Ishikawa (cell line): ENCODE measurements at regions not wholly inside any gene's neighbourhood (a gene's known extent, or its start where the extent isn't known, plus 50 kb on each side); places are given as distances from the start of the nearest gene placed in this dataset.

Source experiments
- CEBPB ChIP-seq: IDR thresholded peaks from 2 replicates; pipeline ENCODE4 v1.6.1; 2012
- CREB1 ChIP-seq: IDR thresholded peaks from 2 replicates; pipeline ENCODE4 v1.6.1; 2012; ENCODE audit warnings: low read depth
- EGR1 ChIP-seq: IDR thresholded peaks from 2 replicates; pipeline ENCODE4 v1.6.1; 2012
- EP300 ChIP-seq: IDR thresholded peaks from 2 replicates; pipeline ENCODE4 v1.6.1; 2012; ENCODE audit warnings: borderline replicate concordance
- FOXM1 ChIP-seq: IDR thresholded peaks from 2 replicates; pipeline ENCODE4 v1.6.1; 2012; ENCODE audit warnings: low read depth, borderline replicate concordance
- MAX ChIP-seq: IDR thresholded peaks from 2 replicates; pipeline ENCODE4 v1.6.1; 2012
- NFIC ChIP-seq: IDR thresholded peaks from 2 replicates; pipeline ENCODE4 v1.6.1; 2012
- RAD21 ChIP-seq: IDR thresholded peaks from 2 replicates; pipeline ENCODE4 v1.6.1; 2012; ENCODE audit warnings: low read depth
- REST ChIP-seq: IDR thresholded peaks from 2 replicates; pipeline ENCODE4 v1.6.1; 2012; ENCODE audit warnings: low read depth, mild to moderate bottlenecking
- TAF1 ChIP-seq: IDR thresholded peaks from 2 replicates; pipeline ENCODE4 v1.6.1; 2012; ENCODE audit warnings: low read depth, mild to moderate bottlenecking
- TCF12 ChIP-seq: IDR thresholded peaks from 2 replicates; pipeline ENCODE4 v1.6.1; 2012; ENCODE audit warnings: low read depth
- TEAD4 ChIP-seq: IDR thresholded peaks from 2 replicates; pipeline ENCODE4 v1.6.1; 2012
- USF1 ChIP-seq: IDR thresholded peaks from 2 replicates; pipeline ENCODE4 v1.6.1; 2012
- YY1 ChIP-seq: IDR thresholded peaks from 2 replicates; pipeline ENCODE4 v1.6.1; 2012; ENCODE audit warnings: low read depth
- ZBTB7A ChIP-seq: IDR thresholded peaks from 2 replicates; pipeline ENCODE4 v1.6.1; 2012; ENCODE audit warnings: low read depth

GRCh38 chr21:17351766-17352165 is 161.1 kb upstream of the CXADR start:
- TF ChIP-seq MAX (no peak), CREB1 (no peak), YY1 (no peak), REST (no peak), CEBPB (no peak), EGR1 (no peak), EP300 (no peak), NFIC (no peak), USF1 (no peak), FOXM1 (no peak), RAD21 (no peak), TAF1 (no peak), ZBTB7A (no peak), TEAD4 (no peak), TCF12 (no peak)

- TF ChIP-seq CREB1, result no peak
Observed at GRCh38 chr21:17352996-17353655, 159.7 kb upstream of the CXADR start.

- TF ChIP-seq CEBPB (no peak), EGR1 (no peak), ZBTB7A (no peak), REST (no peak), EP300 (no peak), RAD21 (no peak), USF1 (no peak), TEAD4 (no peak), FOXM1 (no peak), TCF12 (no peak), YY1 (no peak), NFIC (no peak)
Observed at GRCh38 chr21:17359781-17360180, 153.1 kb upstream of the CXADR start.

- TF ChIP-seq YY1 (no peak), TEAD4 (no peak), EP300 (no peak), EGR1 (no peak), USF1 (no peak), NFIC (no peak), TAF1 (no peak), REST (no peak), TCF12 (no peak), FOXM1 (no peak), CEBPB (no peak), RAD21 (no peak), MAX (no peak), CREB1 (no peak), ZBTB7A (no peak)
Observed at GRCh38 chr21:17368748-17369363, 144.0 kb upstream of the CXADR start.
